Body of pancreas (tissue), 4 donors: ENCODE measurements at regions not wholly inside any gene's neighbourhood (a gene's known extent, or its start where the extent isn't known, plus 50 kb on each side); places are given as distances from the start of the nearest gene placed in this dataset.

Experiments
- ATAC-seq: fragments of 150-250 bp; one replicate; pipeline ENCODE4 v1.9.1; 2016
- DNase-seq, 4 donors: peaks; one replicate each; pipeline ENCODE4 v3.0.0-alpha.2; 2019
- H3K27ac ChIP-seq, 4 donors: fragments of 200-600 bp; sonication (generic); 1 replicate in 3 of 4; 2 replicates in 1 of 4; pipeline versions ENCODE4 v1.5.1 to v1.6.1; 2016 to 2019; ENCODE audit warnings: mild to moderate bottlenecking in 1 of 4, mixed read lengths in 1 of 4, moderate library complexity in 1 of 4
- H3K27me3 ChIP-seq, 2 donors: fragments of 200-600 bp; sonication (generic); one replicate each; pipeline ENCODE4 v1.6.0; 2016; ENCODE audit warnings: mild to moderate bottlenecking in 1 of 2
- H3K36me3 ChIP-seq, 2 donors: fragments of 200-600 bp; sonication (generic); replicated peaks in 1 of 2; 2 replicates each; pipeline ENCODE4 v1.5.1; 2016; ENCODE audit warnings: low read depth in 2 of 2; ENCODE audit not compliant: insufficient read depth in 1 of 2
- H3K4me1 ChIP-seq: fragments of 200-600 bp; sonication (generic); one replicate; pipeline ENCODE4 v1.6.0; 2016
- H3K4me3 ChIP-seq, 2 donors: fragments of 200-600 bp; sonication (generic); 1 replicate in 1 of 2; 2 replicates in 1 of 2; pipeline ENCODE4 v1.5.1; 2016 to 2019
- H3K9me3 ChIP-seq, 3 donors: fragments of 200-600 bp; sonication (generic); 1 replicate in 2 of 3; 2 replicates in 1 of 3; pipeline ENCODE4 v1.5.1; 2016
- CTCF ChIP-seq, 7 experiments: fragments of 450-650 bp in 4 of 7; fragments of 200-600 bp in 3 of 7; sonication (generic) in 3 of 7; IDR thresholded peaks; one replicate each; pipeline ENCODE4 v1.5.1; 2016 to 2019; ENCODE audit warnings: antibody characterized with exemption in 7 of 7
- POLR2A ChIP-seq, 3 donors: fragments of 450-650 bp; IDR thresholded peaks; one replicate each; pipeline ENCODE4 v1.6.1; 2016; ENCODE audit warnings: antibody characterized with exemption in 3 of 3, mild to moderate bottlenecking in 2 of 3
- WGBS, 2 donors: methylation state at CpG; one replicate each; pipeline ENCODE4 v1.1.5; 2017; 5-methylcytosine and 5-hydroxymethylcytosine counted together
- intact Hi-C: fragments of 100-400 bp; cut with DNase I; formaldehyde crosslinking; loops from one replicate; pipeline ENCODE4 v1.15.1; 2023

GRCh38 chr13:90613076-90613795, 734.3 kb upstream of the MIR17HG start:
- H3K4me1 ChIP-seq = no peaks in the 10 kb centered on the region
- no peak overlapping the region for H3K27ac ChIP-seq
- TF ChIP-seq CTCF (IDR thresholded peaks at IDR 0.05) (no peak), POLR2A (IDR thresholded peaks at IDR 0.05) (no peak)
- H3K9me3 ChIP-seq = no peaks in the 10 kb centered on the region
- intact Hi-C loops = no loop called here
- DNase-seq (no peak), ATAC-seq (no peak)
- no peak overlapping the region for H3K4me3 ChIP-seq
- H3K27me3 ChIP-seq = no peaks in the 10 kb centered on the region
- WGBS, 2 donors = 87 to 94% methylated on average over 9 to 12 of the region's 12 CpGs
- no peaks in the 10 kb centered on the region for H3K36me3 ChIP-seq

DNA sequence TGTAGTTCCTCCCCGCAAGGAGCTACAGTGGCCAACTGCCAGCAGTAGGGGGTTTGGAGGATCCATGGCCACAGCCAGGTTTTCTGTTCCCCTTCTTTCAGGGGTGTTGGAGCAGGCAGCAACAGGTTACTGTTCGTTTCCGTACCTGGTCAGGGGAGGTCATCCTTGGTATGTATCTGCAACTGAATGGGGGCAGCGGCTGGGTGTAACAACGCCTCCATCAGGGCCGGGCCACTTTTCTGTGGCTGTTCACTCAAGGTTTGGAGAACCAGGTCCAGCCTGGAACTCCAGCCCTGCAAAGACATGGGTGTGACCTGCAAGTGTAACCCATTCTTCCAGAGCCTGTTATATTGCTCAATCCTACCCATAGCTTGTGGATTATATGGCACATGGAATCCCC, 732.3 kb upstream of the MIR17HG start:
- Histone ChIP-seq H3K4me3 (no peak overlapping the region), H3K4me1 (no peaks in the 10 kb centered on the region), H3K9me3 (no peaks in the 10 kb centered on the region), H3K27me3 (no peaks in the 10 kb centered on the region), H3K36me3 (no peaks in the 10 kb centered on the region), H3K27ac (no peak overlapping the region)
- DNase-seq = no peak
- no peak for TF ChIP-seq POLR2A (IDR thresholded peaks at IDR 0.05)
- no peak for TF ChIP-seq CTCF (IDR thresholded peaks at IDR 0.05)
- intact Hi-C loops = no loop called here
- 84 to 87% methylated on average over 6 of the region's 6 CpGs for WGBS, 2 donors
- no peak for ATAC-seq

GRCh38 chr13:90615767-90616166, 731.7 kb upstream of the MIR17HG start:
- no peaks in the 10 kb centered on the region for H3K9me3 ChIP-seq
- intact Hi-C loops = no loop called here
- no peaks in the 10 kb centered on the region for H3K27me3 ChIP-seq
- no peak overlapping the region for H3K27ac ChIP-seq
- H3K4me1 ChIP-seq = no peaks in the 10 kb centered on the region
- DNase-seq (no peak), ATAC-seq (no peak)
- WGBS, 2 donors = 80% methylated on average over 4 to 5 of the region's 5 CpGs
- H3K4me3 ChIP-seq = no peak overlapping the region
- TF ChIP-seq POLR2A (IDR thresholded peaks at IDR 0.05) = no peak
- no peaks in the 10 kb centered on the region for H3K36me3 ChIP-seq

GRCh38 chr13:90618133-90618532, 729.4 kb upstream of the MIR17HG start:
- WGBS, 2 donors = 62 to 75% methylated on average over 2 of the region's 2 CpGs
- no peak overlapping the region for H3K27ac ChIP-seq
- no peak for ATAC-seq

GRCh38 chr13:90622541-90622940, 724.9 kb upstream of the MIR17HG start:
- ATAC-seq = no peak
- no peaks in the 10 kb centered on the region for H3K27me3 ChIP-seq

More at GRCh38 chr13:90618133-90618532, 729.4 kb upstream of the MIR17HG start:
- intact Hi-C loops = no loop called here
- H3K27me3 ChIP-seq = no peaks in the 10 kb centered on the region
- H3K36me3 ChIP-seq = no peaks in the 10 kb centered on the region
- no peak overlapping the region for H3K4me3 ChIP-seq
- TF ChIP-seq POLR2A (IDR thresholded peaks at IDR 0.05) = no peak
- TF ChIP-seq CTCF (IDR thresholded peaks at IDR 0.05) = no peak
- H3K9me3 ChIP-seq = no peaks in the 10 kb centered on the region
- peaks cover 3% of the 10 kb centered on the region for H3K4me1 ChIP-seq
- DNase-seq = no peak

More at GRCh38 chr13:90622541-90622940, 724.9 kb upstream of the MIR17HG start:
- no peak overlapping the region for H3K27ac ChIP-seq
- no peak overlapping the region for H3K4me3 ChIP-seq
- intact Hi-C loops = no loop called here
- WGBS, 2 donors = 28 to 43% methylated on average over 1 of the region's 1 CpG
- H3K36me3 ChIP-seq = no peaks in the 10 kb centered on the region
- no peaks in the 10 kb centered on the region for H3K9me3 ChIP-seq
- DNase-seq = no peak
- peaks cover 3% of the 10 kb centered on the region for H3K4me1 ChIP-seq
- TF ChIP-seq POLR2A (IDR thresholded peaks at IDR 0.05) (no peak), CTCF (IDR thresholded peaks at IDR 0.05) (no peak)
